ENCODE measurements at regions not wholly inside any gene's neighbourhood (a gene's known extent, or its start where the extent isn't known, plus 50 kb on each side); places are given as distances from the start of the nearest gene placed in this dataset.

GRCh38 chr4:128596853-128597252, 212.6 kb upstream of the JADE1 start (continued):
- TF ChIP-seq AHDC1 (CRISPR knock-in tag; IDR thresholded peaks at IDR 0.05; ENCODE audit: borderline replicate concordance) (no peak), RNF219 (CRISPR knock-in tag; IDR thresholded peaks at IDR 0.05) (no peak), FOXA3 (CRISPR knock-in tag; IDR thresholded peaks at IDR 0.05) (0 out of 2 replicates have a peak, but pooled peaks have one; percentile 56), SP4 (CRISPR knock-in tag; IDR thresholded peaks at IDR 0.05) (no peak), NFATC3 (CRISPR knock-in tag; IDR thresholded peaks at IDR 0.05) (no peak), ZNF180 (CRISPR knock-in tag; IDR thresholded peaks at IDR 0.05; ENCODE audit: borderline replicate concordance, low read depth) (no peak), ARID4A (CRISPR knock-in tag; IDR thresholded peaks at IDR 0.05; ENCODE audit: borderline replicate concordance) (no peak), GRHL1 (CRISPR knock-in tag; conservative IDR thresholded peaks at IDR 0.05) (no peak), SOX6 (IDR thresholded peaks at IDR 0.05) (no peak), SOX6 (CRISPR knock-in tag; IDR thresholded peaks at IDR 0.05) (no peak), MED1 (CRISPR knock-in tag; IDR thresholded peaks at IDR 0.05) (no peak), MYC (CRISPR knock-in tag; IDR thresholded peaks at IDR 0.05; ENCODE audit: borderline replicate concordance) (no peak), SAFB2 (CRISPR knock-in tag; IDR thresholded peaks at IDR 0.05; ENCODE audit: borderline replicate concordance, low read depth) (no peak), SP5 (CRISPR knock-in tag; IDR thresholded peaks at IDR 0.05; ENCODE audit: borderline replicate concordance, low read depth) (no peak), NFE2 (CRISPR knock-in tag; IDR thresholded peaks at IDR 0.05) (0 out of 2 replicates have a peak, but pooled peaks have one; percentile 36)

All from HepG2 (cell line).